ENCODE measurements at regions not wholly inside any gene's neighbourhood (a gene's known extent, or its start where the extent isn't known, plus 50 kb on each side); places are given as distances from the start of the nearest gene placed in this dataset.

DNA sequence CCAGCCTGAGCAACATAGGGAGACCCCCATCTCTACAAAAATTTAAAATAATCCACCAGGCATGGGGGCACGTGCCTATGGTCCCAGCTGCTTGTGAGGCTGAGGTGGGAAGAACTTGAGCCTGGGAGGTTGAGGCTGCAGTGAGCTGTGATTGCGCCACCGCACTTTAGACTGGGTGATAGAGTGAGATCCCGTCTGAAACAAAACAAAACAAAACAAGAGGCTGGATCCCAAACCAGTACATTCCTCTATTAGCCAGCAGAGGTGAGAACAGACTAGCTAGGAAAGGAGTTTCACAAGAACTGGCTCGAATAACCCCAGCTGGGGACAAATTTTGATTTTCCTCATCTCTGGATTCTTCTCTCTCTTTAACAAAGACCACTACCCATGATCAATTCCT lies 366.7 kb upstream of the ZFHX3 start:
- TF ChIP-seq ZFP30 (CRISPR knock-in tag; IDR thresholded peaks at IDR 0.05) (no peak), SNAI2 (CRISPR knock-in tag; IDR thresholded peaks at IDR 0.05) (no peak), ZFP3 (CRISPR knock-in tag; IDR thresholded peaks at IDR 0.05) (no peak), CSRNP3 (CRISPR knock-in tag; IDR thresholded peaks at IDR 0.05) (no peak), TOX (CRISPR knock-in tag; IDR thresholded peaks at IDR 0.05; ENCODE audit: borderline replicate concordance) (no peak), ZNF565 (CRISPR knock-in tag; conservative IDR thresholded peaks at IDR 0.05; ENCODE audit: low read depth) (no peak), TSHZ2 (CRISPR knock-in tag; IDR thresholded peaks at IDR 0.05) (no peak), ZNF8 (CRISPR knock-in tag; IDR thresholded peaks at IDR 0.05) (no peak)
- TF ChIP-seq, protein P1, sequence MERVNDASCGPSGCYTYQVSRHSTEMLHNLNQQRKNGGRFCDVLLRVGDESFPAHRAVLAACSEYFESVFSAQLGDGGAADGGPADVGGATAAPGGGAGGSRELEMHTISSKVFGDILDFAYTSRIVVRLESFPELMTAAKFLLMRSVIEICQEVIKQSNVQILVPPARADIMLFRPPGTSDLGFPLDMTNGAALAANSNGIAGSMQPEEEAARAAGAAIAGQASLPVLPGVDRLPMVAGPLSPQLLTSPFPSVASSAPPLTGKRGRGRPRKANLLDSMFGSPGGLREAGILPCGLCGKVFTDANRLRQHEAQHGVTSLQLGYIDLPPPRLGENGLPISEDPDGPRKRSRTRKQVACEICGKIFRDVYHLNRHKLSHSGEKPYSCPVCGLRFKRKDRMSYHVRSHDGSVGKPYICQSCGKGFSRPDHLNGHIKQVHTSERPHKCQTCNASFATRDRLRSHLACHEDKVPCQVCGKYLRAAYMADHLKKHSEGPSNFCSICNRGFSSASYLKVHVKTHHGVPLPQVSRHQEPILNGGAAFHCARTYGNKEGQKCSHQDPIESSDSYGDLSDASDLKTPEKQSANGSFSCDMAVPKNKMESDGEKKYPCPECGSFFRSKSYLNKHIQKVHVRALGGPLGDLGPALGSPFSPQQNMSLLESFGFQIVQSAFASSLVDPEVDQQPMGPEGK (CRISPR knock-in tag; IDR thresholded peaks at IDR 0.05; ENCODE audit: borderline replicate concordance): no peak

All from SK-N-SH treated with all-trans-retinoic acid at 6 μM for 48 hours (cell line).